ENCODE measurements at regions not wholly inside any gene's neighbourhood (a gene's known extent, or its start where the extent isn't known, plus 50 kb on each side); places are given as distances from the start of the nearest gene placed in this dataset.
"Not testable (repeated sequence)": the region's sequence is repeated elsewhere in the genome, so short reads cannot be mapped to it uniquely, and the experiment has no call there.

DNA sequence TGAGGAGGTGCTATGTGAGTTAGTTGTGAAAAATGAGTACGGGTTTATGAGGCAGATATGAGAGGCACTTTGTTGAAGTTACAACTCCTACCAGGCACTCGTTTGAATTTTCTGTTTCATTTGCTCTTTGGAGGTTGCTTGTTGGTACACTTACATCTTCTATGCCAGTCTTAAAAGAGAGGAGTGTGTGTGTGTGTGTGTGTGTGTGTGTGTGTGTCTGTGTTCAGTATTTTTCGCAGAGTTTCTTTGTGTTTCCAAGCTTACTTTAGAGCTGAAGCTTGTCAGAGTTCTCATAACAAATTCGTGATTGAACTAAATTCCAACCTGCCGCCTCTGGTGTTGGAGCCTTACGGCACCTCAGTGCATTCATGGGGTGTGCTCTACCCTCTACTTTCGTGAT, 5276.4 kb upstream of the TPTE start:
- TF ChIP-seq, protein P1, sequence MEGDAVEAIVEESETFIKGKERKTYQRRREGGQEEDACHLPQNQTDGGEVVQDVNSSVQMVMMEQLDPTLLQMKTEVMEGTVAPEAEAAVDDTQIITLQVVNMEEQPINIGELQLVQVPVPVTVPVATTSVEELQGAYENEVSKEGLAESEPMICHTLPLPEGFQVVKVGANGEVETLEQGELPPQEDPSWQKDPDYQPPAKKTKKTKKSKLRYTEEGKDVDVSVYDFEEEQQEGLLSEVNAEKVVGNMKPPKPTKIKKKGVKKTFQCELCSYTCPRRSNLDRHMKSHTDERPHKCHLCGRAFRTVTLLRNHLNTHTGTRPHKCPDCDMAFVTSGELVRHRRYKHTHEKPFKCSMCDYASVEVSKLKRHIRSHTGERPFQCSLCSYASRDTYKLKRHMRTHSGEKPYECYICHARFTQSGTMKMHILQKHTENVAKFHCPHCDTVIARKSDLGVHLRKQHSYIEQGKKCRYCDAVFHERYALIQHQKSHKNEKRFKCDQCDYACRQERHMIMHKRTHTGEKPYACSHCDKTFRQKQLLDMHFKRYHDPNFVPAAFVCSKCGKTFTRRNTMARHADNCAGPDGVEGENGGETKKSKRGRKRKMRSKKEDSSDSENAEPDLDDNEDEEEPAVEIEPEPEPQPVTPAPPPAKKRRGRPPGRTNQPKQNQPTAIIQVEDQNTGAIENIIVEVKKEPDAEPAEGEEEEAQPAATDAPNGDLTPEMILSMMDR (IDR thresholded peaks at IDR 0.05): not testable (repeated sequence)
- not testable (repeated sequence) for TF ChIP-seq POLR2A (IDR thresholded peaks at IDR 0.05)
